GM18951 (cell line): ENCODE measurements at regions not wholly inside any gene's neighbourhood (a gene's known extent, or its start where the extent isn't known, plus 50 kb on each side); places are given as distances from the start of the nearest gene placed in this dataset.

Experiments
- POLR2A ChIP-seq: IDR thresholded peaks from 4 replicates; pipeline ENCODE4 v1.6.1; 2011; ENCODE audit warnings: mild to moderate bottlenecking; ENCODE audit not compliant: insufficient read length, insufficient read depth; ENCODE audit errors: extremely low read depth
- in situ Hi-C: fragments of 300-500 bp; cut with MboI; formaldehyde crosslinking; loops from one replicate; pipeline ENCODE4 v1.12.0; 2022; ENCODE audit warnings: low sequenced_read_pairs, mixed read lengths, inconsistent platforms; ENCODE audit not compliant: unreplicated experiment

DNA sequence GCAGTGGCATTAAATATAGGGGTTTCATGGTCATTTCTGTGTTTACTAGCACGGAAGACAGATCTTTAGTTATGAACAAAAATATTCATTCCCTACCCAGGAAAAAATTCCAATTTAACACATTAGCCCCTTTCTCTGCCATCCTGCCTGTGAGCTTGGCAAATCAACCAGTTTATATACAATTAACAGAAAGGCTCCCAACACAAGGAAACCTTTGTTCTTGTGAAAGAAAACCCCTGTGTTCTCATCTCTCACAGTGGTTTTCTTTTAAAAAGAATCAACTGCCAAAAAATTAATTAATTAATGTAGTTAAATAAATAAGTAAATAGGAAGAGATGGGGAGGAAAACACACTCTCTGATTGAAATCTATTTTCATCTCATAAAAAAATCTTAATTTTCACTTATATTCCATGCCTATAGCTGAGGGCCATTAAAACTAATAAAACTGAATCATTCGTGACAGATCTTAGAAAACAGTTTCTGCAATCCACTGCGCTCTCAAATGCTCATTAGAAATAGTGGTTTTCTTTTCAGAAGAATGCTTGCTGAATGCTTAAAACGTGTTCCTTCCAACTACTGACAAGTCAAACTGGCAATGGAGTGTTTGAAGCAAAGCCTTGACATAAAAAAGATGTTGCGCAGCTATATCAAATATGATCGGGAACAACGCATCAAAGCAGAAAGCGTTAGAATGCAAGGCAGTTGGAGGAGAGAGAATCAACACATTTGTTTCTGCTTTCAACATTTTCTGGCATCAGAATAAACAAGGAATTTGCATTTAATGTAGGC lies 387.7 kb downstream of the TLR4 start:
- no peak for TF ChIP-seq POLR2A
- in situ Hi-C loops, result no loop called here

DNA sequence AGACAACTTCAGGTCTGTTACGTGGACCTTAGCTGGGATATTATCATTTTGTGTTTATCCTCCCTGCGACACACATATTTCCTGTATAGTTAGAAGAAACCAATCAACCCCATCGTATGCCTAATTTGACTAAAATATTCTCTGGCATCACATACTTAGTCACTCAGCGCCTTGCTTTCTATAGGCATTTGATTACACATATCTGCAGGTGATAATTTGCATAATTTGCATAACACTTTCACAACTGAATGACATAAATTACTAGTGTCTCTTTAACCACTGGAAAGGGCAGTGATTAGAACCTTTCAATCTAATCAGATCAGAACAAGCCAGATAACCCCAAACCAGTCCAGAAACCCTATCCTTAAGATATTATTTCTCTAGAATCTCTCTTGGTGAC lies 390.2 kb downstream of the TLR4 start:
- in situ Hi-C loops, result no loop called here
- no peak for TF ChIP-seq POLR2A

DNA sequence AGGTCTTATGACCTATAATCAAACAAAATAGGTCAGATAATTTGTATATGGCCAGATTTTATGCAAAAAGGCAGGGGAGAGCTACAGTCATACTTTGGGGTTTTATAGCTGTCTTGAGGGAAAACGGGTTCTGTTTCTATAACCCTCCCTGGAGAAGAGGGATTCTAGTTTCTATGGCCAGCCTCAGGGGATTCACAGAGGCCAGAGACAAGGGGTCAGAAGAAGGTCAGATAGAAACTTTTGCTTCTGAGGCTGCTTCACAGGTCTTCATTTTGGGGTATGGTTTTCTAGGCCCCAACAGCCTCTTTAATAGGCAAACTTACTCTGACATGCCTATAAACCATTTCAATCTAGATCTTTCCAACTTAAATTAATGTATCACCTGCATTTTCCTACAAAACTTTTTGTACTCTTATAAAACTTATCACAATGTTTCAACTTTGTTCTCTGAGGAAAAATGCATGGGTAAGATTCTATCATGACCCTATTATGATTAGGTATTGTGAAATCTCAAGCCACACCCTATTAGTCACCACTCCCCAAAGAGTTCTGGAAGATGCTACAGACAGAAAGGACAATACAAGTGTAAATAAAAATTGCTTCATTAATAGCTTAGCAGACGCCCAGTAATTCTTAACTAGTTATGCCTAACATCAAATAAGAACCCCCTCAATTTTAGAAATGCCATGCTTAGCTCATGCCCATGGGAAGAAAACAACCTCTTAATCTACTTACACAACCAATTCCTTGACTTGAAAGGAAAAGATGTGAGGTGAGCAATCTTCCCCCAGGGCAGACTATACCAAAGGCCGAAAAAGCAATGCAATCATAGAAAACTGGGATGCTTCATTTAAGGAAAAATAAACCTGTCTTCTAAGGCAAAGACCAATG lies 396.6 kb downstream of the TLR4 start:
- TF ChIP-seq POLR2A, result no peak
- in situ Hi-C loops, result no loop called here

DNA sequence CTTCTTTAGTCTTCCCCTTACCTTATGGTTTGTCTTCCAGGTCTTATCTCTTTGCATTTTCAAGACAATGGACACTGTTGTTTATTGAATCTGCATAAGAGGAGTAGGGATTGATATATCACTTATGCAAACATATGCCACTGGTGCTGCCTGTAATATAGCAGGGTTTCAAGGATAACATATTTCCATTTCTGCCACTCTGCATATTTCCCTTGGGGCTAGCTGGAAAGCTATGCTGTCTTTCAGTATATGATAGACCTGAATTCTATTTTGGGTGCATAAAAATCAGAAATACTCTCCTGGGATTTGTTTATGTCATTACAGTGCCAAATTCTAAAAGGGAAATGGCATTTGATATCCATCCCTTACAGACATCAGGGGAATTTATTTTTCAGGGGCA lies 400.2 kb downstream of the TLR4 start:
- no peak for TF ChIP-seq POLR2A
- in situ Hi-C loops, result no loop called here

GRCh38 chr9:118108971-118109370 lies 404.8 kb downstream of the TLR4 start:
- in situ Hi-C loops, result no loop called here
- no peak for TF ChIP-seq POLR2A

DNA sequence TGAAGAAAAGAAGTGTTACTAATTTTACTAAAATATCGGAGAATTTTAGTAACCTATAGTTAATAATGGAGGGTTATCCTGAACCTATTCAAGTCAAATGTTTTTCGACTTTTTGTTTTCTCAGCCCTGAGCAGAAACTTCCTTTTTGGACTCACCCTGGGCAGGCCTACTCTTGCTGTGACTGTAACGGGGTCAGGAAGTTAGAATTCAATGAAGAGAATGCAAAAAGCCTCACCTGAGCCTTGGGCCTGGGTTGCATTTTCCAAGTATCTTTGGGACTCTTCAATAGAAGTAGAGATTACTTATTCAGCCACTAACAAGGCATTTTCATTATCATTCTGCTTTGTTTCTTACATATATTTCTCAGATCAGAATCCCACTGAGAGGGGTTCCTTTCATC lies 405.3 kb downstream of the TLR4 start:
- no peak for TF ChIP-seq POLR2A
- in situ Hi-C loops, result no loop called here

- no peak for TF ChIP-seq POLR2A
- in situ Hi-C loops, result no loop called here
These were observed 417.2 kb downstream of the TLR4 start for GRCh38 chr9:118121361-118121760.

- in situ Hi-C loops, result no loop called here
These were observed 424.1 kb downstream of the TLR4 start for GRCh38 chr9:118128313-118128712.

DNA sequence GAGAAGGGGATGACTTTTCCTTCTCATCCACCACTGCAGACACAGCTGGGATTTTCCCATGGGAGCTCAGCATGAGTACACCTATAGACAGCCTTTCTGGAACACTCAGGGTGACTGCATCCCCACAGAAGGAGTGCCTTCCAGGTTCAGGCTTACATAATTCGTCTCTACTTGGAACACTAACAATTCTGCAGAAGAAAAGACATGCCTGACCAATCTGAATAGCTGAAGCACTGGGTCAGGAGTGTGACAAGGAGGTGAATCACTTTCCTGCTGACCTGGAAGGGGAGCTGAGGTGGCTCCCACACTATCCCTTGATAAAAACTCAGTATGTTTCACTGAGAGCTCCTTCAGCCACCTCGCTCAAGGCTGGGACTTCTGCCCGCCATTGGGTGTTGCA lies 425.3 kb downstream of the TLR4 start:
- TF ChIP-seq POLR2A, result no peak
- in situ Hi-C loops, result no loop called here

More at GRCh38 chr9:118128313-118128712, 424.1 kb downstream of the TLR4 start:
- TF ChIP-seq POLR2A, result no peak

GRCh38 chr9:118148990-118149389 lies 444.8 kb downstream of the TLR4 start:
- in situ Hi-C loops, result no loop called here
- no peak for TF ChIP-seq POLR2A

GRCh38 chr9:118156846-118157245 lies 452.6 kb downstream of the TLR4 start:
- in situ Hi-C loops, result no loop called here
- no peak for TF ChIP-seq POLR2A

DNA sequence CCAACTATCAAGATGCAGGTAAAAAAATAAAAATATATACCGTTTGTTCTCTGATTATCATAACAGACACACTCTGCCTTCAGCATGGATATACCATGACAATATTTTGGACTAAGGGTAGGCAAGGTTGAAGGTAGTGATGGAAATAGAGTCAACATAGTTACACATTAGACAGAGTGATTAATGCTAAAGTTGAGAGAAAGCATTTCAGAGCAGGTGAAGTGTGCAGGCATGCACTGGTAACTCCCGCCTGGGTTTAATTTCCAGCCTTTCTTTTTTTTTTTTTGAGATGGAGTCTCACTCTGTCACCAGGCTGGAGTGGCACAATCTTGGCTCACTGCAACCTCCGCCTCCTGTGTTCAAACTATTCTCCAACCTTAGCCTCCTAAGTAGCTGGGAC lies 458.5 kb downstream of the TLR4 start:
- TF ChIP-seq POLR2A, result no peak
- in situ Hi-C loops, result no loop called here

GRCh38 chr9:118163751-118164150 lies 459.5 kb downstream of the TLR4 start:
- in situ Hi-C loops, result no loop called here
- no peak for TF ChIP-seq POLR2A

DNA sequence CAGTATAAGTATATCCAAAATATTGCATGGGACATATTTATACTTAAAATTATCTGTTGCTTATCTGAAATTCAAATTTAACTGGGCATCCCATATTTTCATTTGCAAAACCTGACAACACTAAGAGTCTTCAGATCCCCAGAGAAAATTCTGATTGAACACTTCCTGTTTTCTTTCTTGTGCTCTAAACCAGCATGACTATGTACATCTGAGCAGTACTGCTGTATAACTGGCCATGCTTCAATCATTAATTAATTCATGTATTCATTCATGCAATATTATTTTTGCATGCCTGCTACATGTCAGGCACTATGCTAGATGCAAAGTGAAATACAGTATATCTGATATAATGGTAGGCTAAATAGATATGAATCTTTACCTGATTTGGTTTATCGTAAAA lies 461.2 kb downstream of the TLR4 start:
- TF ChIP-seq POLR2A, result no peak
- in situ Hi-C loops, result no loop called here
